Gastrocnemius medialis (tissue), 4 donors: ENCODE measurements at regions not wholly inside any gene's neighbourhood (a gene's known extent, or its start where the extent isn't known, plus 50 kb on each side); places are given as distances from the start of the nearest gene placed in this dataset.

Experiments
- CTCF ChIP-seq, 5 experiments: fragments of 450-650 bp in 3 of 5; fragments of 200-600 bp in 2 of 5; sonication (generic) in 2 of 5; IDR thresholded peaks in 4 of 5; conservative IDR thresholded peaks in 1 of 5; 1 replicate in 4 of 5; 2 replicates in 1 of 5; pipeline ENCODE4 v1.5.1; 2016 to 2019; ENCODE audit warnings: antibody characterized with exemption in 5 of 5, mild to moderate bottlenecking in 3 of 5, moderate library complexity in 3 of 5
- POLR2A ChIP-seq, 2 donors: fragments of 450-650 bp; IDR thresholded peaks; one replicate each; pipeline ENCODE4 v1.6.1; 2017; ENCODE audit warnings: antibody characterized with exemption in 2 of 2, mild to moderate bottlenecking in 2 of 2, moderate library complexity in 2 of 2

DNA sequence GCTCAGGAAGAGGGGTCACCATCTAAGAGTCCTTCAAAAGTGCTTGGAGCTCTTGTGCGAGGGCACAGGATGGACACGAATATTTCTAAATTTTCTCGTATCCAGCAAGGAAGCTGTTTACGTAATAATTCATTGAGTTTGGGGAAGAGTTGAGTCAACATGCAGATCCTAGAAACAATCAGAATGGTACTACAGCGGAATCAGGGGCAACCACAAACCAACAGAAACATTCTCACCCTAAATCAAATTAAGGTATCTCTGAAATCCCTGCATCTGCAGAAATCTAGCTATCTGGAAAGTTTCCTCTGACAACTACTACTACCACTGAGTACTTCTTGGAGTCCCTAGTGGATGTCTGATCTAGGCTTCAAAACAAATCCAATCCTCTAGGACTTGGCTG is 352.4 kb downstream of the LTN1 start:
- TF ChIP-seq CTCF (IDR thresholded peaks at IDR 0.05 in 4 of 5, conservative IDR thresholded peaks at IDR 0.05 in 1 of 5), result no peak
- TF ChIP-seq POLR2A (IDR thresholded peaks at IDR 0.05), result no peak
